ENCODE measurements at regions not wholly inside any gene's neighbourhood (a gene's known extent, or its start where the extent isn't known, plus 50 kb on each side); places are given as distances from the start of the nearest gene placed in this dataset.

DNA sequence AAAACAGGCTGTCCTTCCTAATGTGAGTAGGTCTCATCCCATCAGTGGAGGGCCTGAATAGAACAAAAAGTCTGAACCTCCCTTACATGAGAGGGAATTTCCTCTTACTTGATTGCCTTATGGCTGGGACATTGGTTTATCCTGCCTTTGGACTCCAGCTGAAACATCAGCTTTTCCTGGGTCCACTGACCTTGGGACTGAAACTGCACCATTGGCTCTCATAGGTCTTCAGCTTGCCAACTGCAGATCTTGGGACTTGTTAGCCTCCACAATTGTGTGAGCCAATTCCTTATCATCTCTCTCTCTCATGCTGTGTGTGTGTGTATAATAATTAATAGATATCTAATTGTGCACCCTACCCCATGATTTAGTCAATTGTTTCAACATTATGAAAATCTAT is 375.3 kb upstream of the DDI1 start:
- intact Hi-C loops (cut with micrococcal nuclease): no loop called here
- DNase-seq: no peak
- no peaks in the 10 kb centered on the region for H3K27me3 ChIP-seq (ENCODE audit: control insufficient read depth in 2 of 2, insufficient read depth in 2 of 2, low read length in 2 of 2)
- peaks cover 10% of the 10 kb centered on the region for H3K4me1 Mint-ChIP-seq
- no peak overlapping the region for H3K4me3 Mint-ChIP-seq
- H3K4me2 ChIP-seq (replicated peaks; ENCODE audit: extremely low read depth, low read length, poor library complexity, severe bottlenecking): no peak overlapping the region
- H3K9ac ChIP-seq (ENCODE audit: insufficient read depth, low read length, poor library complexity, severe bottlenecking): no peak overlapping the region
- TF ChIP-seq, protein P1, sequence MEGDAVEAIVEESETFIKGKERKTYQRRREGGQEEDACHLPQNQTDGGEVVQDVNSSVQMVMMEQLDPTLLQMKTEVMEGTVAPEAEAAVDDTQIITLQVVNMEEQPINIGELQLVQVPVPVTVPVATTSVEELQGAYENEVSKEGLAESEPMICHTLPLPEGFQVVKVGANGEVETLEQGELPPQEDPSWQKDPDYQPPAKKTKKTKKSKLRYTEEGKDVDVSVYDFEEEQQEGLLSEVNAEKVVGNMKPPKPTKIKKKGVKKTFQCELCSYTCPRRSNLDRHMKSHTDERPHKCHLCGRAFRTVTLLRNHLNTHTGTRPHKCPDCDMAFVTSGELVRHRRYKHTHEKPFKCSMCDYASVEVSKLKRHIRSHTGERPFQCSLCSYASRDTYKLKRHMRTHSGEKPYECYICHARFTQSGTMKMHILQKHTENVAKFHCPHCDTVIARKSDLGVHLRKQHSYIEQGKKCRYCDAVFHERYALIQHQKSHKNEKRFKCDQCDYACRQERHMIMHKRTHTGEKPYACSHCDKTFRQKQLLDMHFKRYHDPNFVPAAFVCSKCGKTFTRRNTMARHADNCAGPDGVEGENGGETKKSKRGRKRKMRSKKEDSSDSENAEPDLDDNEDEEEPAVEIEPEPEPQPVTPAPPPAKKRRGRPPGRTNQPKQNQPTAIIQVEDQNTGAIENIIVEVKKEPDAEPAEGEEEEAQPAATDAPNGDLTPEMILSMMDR (IDR thresholded peaks at IDR 0.05): no peak
- no peak overlapping the region for H3K27ac Mint-ChIP-seq
- H3K36me3 ChIP-seq (replicated peaks in 1 of 2; ENCODE audit: control insufficient read depth in 1 of 2, insufficient read depth in 2 of 2, low read length in 2 of 2): no peaks in the 10 kb centered on the region
- H3K79me2 ChIP-seq (ENCODE audit: insufficient read depth, low read length): no peaks in the 10 kb centered on the region
- H3K27me3 Mint-ChIP-seq (ENCODE audit: low read depth in 3 of 3): no peaks in the 10 kb centered on the region
- no peaks in the 10 kb centered on the region for H3K36me3 Mint-ChIP-seq
- no peaks in the 10 kb centered on the region for H3K9me3 Mint-ChIP-seq
- H4K20me1 ChIP-seq (ENCODE audit: insufficient read depth, low read length): no peaks in the 10 kb centered on the region
- no peak overlapping the region for H2AFZ ChIP-seq (ENCODE audit: insufficient read depth, low read depth, low read length, poor library complexity, severe bottlenecking)
- no peak overlapping the region for H3K4me3 ChIP-seq (replicated peaks in 1 of 3; ENCODE audit: low read depth in 2 of 3, low read length in 3 of 3)
- H3K4me1 ChIP-seq (ENCODE audit: control insufficient read depth in 1 of 2, insufficient read depth in 2 of 2, low read length in 2 of 2): peaks cover 3 to 6% of the 10 kb centered on the region in 2 donors
- no peaks in the 10 kb centered on the region for H3K9me3 ChIP-seq (replicated peaks in 1 of 2; ENCODE audit: control insufficient read depth in 1 of 2, insufficient read depth in 1 of 2, low read length in 2 of 2)
- H3K27ac ChIP-seq (ENCODE audit: low read depth in 1 of 2, low read length in 2 of 2): no peak overlapping the region

DNA sequence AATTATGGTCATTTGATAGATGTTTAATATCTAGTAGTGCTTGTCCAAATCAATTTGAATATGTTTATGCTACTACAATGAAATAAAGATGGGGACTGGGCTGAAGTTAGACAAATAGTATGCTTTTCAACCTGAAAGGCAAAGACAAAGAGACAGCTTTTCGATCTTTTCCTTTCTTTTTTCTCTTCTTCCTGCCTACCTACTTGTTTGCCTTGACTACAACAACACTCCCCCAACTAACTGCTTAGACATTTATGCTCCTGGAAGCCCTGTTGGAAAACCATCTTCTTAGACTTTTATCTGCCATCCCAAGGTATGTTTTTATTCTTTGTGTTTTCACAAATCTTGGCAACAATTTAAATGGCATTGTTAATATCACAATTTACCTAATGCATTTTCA is 374.4 kb upstream of the DDI1 start:
- no peak overlapping the region for H3K4me2 ChIP-seq (replicated peaks; ENCODE audit: extremely low read depth, low read length, poor library complexity, severe bottlenecking)
- peaks cover 3 to 6% of the 10 kb centered on the region in 2 donors for H3K4me1 ChIP-seq (ENCODE audit: control insufficient read depth in 1 of 2, insufficient read depth in 2 of 2, low read length in 2 of 2)
- peaks cover 10% of the 10 kb centered on the region for H3K4me1 Mint-ChIP-seq
- no CpG with 5 or more reads among the region's 1 CpG for WGBS (ENCODE audit: insufficient coverage)
- no peaks in the 10 kb centered on the region for H3K9me3 Mint-ChIP-seq
- H3K36me3 Mint-ChIP-seq: no peaks in the 10 kb centered on the region
- no peak overlapping the region for H3K4me3 ChIP-seq (replicated peaks in 1 of 3; ENCODE audit: low read depth in 2 of 3, low read length in 3 of 3)
- H3K27me3 Mint-ChIP-seq (ENCODE audit: low read depth in 3 of 3): no peaks in the 10 kb centered on the region
- no peaks in the 10 kb centered on the region for H3K79me2 ChIP-seq (ENCODE audit: insufficient read depth, low read length)
- H3K9me3 ChIP-seq (replicated peaks in 1 of 2; ENCODE audit: control insufficient read depth in 1 of 2, insufficient read depth in 1 of 2, low read length in 2 of 2): no peaks in the 10 kb centered on the region
- no peaks in the 10 kb centered on the region for H3K27me3 ChIP-seq (ENCODE audit: control insufficient read depth in 2 of 2, insufficient read depth in 2 of 2, low read length in 2 of 2)
- H3K4me3 Mint-ChIP-seq: no peak overlapping the region
- DNase-seq: no peak
- intact Hi-C loops (cut with micrococcal nuclease): no loop called here
- H3K27ac Mint-ChIP-seq: no peak overlapping the region
- H2AFZ ChIP-seq (ENCODE audit: insufficient read depth, low read depth, low read length, poor library complexity, severe bottlenecking): no peak overlapping the region
- H3K36me3 ChIP-seq (replicated peaks in 1 of 2; ENCODE audit: control insufficient read depth in 1 of 2, insufficient read depth in 2 of 2, low read length in 2 of 2): no peaks in the 10 kb centered on the region
- H3K27ac ChIP-seq (ENCODE audit: low read depth in 1 of 2, low read length in 2 of 2): no peak overlapping the region
- no peaks in the 10 kb centered on the region for H4K20me1 ChIP-seq (ENCODE audit: insufficient read depth, low read length)
- TF ChIP-seq, protein P1 (IDR thresholded peaks at IDR 0.05): no peak
- H3K9ac ChIP-seq (ENCODE audit: insufficient read depth, low read length, poor library complexity, severe bottlenecking): no peak overlapping the region
